KMS-11 (cell line): ENCODE measurements at regions not wholly inside any gene's neighbourhood (a gene's known extent, or its start where the extent isn't known, plus 50 kb on each side); places are given as distances from the start of the nearest gene placed in this dataset.

ENCODE experiments used
- H2AFZ ChIP-seq: fragments of 200-600 bp; sonication (generic); 2 replicates; pipeline ENCODE4 v1.6.1; 2016; ENCODE audit warnings: antibody characterized with exemption, mixed run types, low read depth
- H3K27ac ChIP-seq: fragments of 200-600 bp; sonication (generic); 2 replicates; pipeline ENCODE4 v1.6.1; 2016; ENCODE audit warnings: mild to moderate bottlenecking, mixed run types
- H3K27me3 ChIP-seq: fragments of 200-600 bp; sonication (generic); 2 replicates; pipeline ENCODE4 v1.6.1; 2017; ENCODE audit warnings: mild to moderate bottlenecking, low read depth, mixed run types, moderate library complexity; ENCODE audit not compliant: insufficient read depth
- H3K36me3 ChIP-seq: fragments of 200-600 bp; sonication (generic); 2 replicates; pipeline ENCODE4 v1.6.1; 2017; ENCODE audit warnings: mild to moderate bottlenecking, mixed run types; ENCODE audit not compliant: insufficient read depth
- H3K4me1 ChIP-seq: fragments of 200-600 bp; sonication (generic); 2 replicates; pipeline ENCODE4 v1.6.1; 2016; ENCODE audit warnings: mild to moderate bottlenecking, low read depth, mixed run types; ENCODE audit not compliant: poor library complexity, severe bottlenecking
- H3K4me2 ChIP-seq: fragments of 200-600 bp; sonication (generic); 2 replicates; pipeline ENCODE4 v1.7.0; 2016; ENCODE audit warnings: mild to moderate bottlenecking, mixed run types
- H3K4me3 ChIP-seq: fragments of 200-600 bp; sonication (generic); IDR thresholded peaks from 2 replicates; pipeline ENCODE4 v1.6.1; 2017; ENCODE audit warnings: low read depth, low read length, mixed read lengths; ENCODE audit not compliant: insufficient read depth
- H3K79me2 ChIP-seq: fragments of 200-600 bp; sonication (generic); 2 replicates; pipeline ENCODE4 v1.6.1; 2016; ENCODE audit warnings: low read depth, mixed run types; ENCODE audit not compliant: insufficient read depth
- H3K9ac ChIP-seq: fragments of 200-600 bp; sonication (generic); 2 replicates; pipeline ENCODE4 v1.6.1; 2016; ENCODE audit warnings: mild to moderate bottlenecking, mixed run types
- H4K20me1 ChIP-seq: fragments of 200-600 bp; sonication (generic); 2 replicates; pipeline ENCODE4 v1.6.1; 2016; ENCODE audit warnings: mild to moderate bottlenecking, mixed run types; ENCODE audit not compliant: insufficient read depth
- TF ChIP-seq, protein P1 (sequence below): fragments of 200-600 bp; sonication (generic); conservative IDR thresholded peaks from 2 replicates; pipeline ENCODE4 v1.6.1; 2017; ENCODE audit warnings: low read depth, mild to moderate bottlenecking, antibody characterized with exemption, low read length, moderate library complexity, mixed read lengths

DNA sequence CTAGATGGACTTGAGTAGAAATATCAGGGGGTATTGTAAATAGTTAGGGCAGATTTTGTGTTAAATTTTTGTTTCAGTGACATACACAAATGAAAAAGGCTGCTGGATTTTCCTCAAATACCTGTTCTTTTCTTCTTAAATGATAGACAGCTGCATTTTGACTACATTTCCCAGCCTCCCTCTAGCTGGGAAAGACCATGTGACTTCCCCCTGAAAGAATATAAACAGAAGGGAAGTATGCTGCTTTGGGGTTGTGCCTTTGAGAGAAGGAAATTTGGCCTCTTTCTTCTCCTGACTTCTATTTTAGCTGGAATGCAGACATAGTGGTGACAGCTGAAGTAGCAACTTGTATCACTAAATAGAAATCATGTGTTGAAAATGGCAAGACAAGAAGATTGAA lies 476.1 kb upstream of the SYT1 start:
- Histone ChIP-seq H2AFZ (no peak overlapping the region), H4K20me1 (no peaks in the 10 kb centered on the region), H3K4me3 (no peak overlapping the region), H3K27me3 (no peaks in the 10 kb centered on the region), H3K4me2 (no peak overlapping the region), H3K4me1 (no peaks in the 10 kb centered on the region), H3K27ac (no peak overlapping the region), H3K79me2 (no peaks in the 10 kb centered on the region), H3K9ac (no peak overlapping the region), H3K36me3 (no peaks in the 10 kb centered on the region)
- TF ChIP-seq, protein P1, sequence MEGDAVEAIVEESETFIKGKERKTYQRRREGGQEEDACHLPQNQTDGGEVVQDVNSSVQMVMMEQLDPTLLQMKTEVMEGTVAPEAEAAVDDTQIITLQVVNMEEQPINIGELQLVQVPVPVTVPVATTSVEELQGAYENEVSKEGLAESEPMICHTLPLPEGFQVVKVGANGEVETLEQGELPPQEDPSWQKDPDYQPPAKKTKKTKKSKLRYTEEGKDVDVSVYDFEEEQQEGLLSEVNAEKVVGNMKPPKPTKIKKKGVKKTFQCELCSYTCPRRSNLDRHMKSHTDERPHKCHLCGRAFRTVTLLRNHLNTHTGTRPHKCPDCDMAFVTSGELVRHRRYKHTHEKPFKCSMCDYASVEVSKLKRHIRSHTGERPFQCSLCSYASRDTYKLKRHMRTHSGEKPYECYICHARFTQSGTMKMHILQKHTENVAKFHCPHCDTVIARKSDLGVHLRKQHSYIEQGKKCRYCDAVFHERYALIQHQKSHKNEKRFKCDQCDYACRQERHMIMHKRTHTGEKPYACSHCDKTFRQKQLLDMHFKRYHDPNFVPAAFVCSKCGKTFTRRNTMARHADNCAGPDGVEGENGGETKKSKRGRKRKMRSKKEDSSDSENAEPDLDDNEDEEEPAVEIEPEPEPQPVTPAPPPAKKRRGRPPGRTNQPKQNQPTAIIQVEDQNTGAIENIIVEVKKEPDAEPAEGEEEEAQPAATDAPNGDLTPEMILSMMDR: no peak

DNA sequence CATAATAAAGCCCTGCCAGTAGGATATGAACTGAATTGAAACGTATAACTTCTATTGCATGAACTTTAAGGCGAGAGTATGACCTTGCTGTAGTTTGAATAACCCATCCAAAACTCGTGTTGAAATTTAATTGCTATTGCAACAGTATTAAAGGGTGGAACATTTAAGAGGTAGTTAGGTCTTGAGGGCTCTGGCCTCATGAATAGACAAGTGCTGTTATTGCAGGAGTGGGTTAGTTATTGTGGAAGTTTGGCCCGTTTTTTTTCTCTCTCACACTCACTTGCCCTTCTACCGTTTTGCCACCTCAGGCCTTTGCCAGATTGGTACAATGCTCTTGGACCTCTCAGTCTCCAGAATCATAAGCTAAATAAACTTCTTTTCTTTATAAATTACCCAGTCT lies 473.7 kb upstream of the SYT1 start:
- Histone ChIP-seq H3K4me1 (no peaks in the 10 kb centered on the region), H2AFZ (no peak overlapping the region), H3K36me3 (no peaks in the 10 kb centered on the region), H3K27ac (no peak overlapping the region), H4K20me1 (no peaks in the 10 kb centered on the region), H3K4me3 (no peak overlapping the region), H3K4me2 (no peak overlapping the region), H3K79me2 (no peaks in the 10 kb centered on the region), H3K27me3 (no peaks in the 10 kb centered on the region), H3K9ac (no peak overlapping the region)
- TF ChIP-seq, protein P1: no peak

DNA sequence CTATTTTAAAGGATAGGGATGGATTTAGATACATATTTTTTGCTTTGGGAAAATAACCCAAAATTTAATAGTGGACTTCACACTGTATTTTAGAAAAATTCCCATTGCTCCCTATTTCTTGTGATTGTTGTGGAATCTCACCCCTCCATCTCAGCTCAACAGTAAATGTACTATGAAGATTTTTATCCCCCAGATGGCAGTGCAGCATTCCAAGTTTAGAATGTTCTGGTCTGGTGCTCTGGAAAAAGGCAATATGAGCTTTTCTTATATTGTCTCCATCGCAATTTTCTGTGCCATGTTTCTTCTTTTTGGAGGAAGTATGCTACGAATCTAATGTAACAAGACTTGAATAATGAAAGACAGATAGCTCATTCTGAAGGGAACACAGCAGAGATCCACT lies 471.7 kb upstream of the SYT1 start:
- no peak overlapping the region for H3K4me3 ChIP-seq
- no peaks in the 10 kb centered on the region for H4K20me1 ChIP-seq
- no peak overlapping the region for H2AFZ ChIP-seq
- TF ChIP-seq, protein P1: no peak
- no peaks in the 10 kb centered on the region for H3K79me2 ChIP-seq
- H3K27me3 ChIP-seq: no peaks in the 10 kb centered on the region
- H3K36me3 ChIP-seq: no peaks in the 10 kb centered on the region
- no peak overlapping the region for H3K4me2 ChIP-seq
- H3K4me1 ChIP-seq: no peaks in the 10 kb centered on the region
- H3K9ac ChIP-seq: no peak overlapping the region
- H3K27ac ChIP-seq: no peak overlapping the region

DNA sequence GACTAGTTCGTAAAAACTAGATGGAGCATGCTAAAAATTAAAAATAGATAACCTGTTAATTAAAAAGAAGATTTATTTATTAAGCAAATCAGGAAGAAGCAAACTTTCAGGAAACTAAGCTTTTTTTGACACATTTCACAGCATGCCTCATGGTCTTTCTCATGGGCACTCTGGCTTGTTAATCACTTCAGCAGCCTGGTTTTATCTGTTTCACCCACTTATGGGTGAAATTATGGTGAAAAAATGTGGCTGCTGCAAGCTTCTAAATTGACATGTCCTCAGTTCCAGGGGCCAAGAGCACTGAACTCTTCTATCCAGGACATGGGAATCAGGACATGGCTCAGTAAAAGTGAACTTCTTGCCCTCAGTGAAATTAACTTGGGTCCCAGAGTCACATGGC lies 468.6 kb upstream of the SYT1 start:
- H3K79me2 ChIP-seq: no peaks in the 10 kb centered on the region
- no peak overlapping the region for H2AFZ ChIP-seq
- no peaks in the 10 kb centered on the region for H3K27me3 ChIP-seq
- no peak overlapping the region for H3K9ac ChIP-seq
- no peak overlapping the region for H3K4me2 ChIP-seq
- no peak overlapping the region for H3K27ac ChIP-seq
- no peaks in the 10 kb centered on the region for H3K4me1 ChIP-seq
- no peaks in the 10 kb centered on the region for H4K20me1 ChIP-seq
- H3K4me3 ChIP-seq: no peak overlapping the region
- TF ChIP-seq, protein P1: no peak
- no peaks in the 10 kb centered on the region for H3K36me3 ChIP-seq

DNA sequence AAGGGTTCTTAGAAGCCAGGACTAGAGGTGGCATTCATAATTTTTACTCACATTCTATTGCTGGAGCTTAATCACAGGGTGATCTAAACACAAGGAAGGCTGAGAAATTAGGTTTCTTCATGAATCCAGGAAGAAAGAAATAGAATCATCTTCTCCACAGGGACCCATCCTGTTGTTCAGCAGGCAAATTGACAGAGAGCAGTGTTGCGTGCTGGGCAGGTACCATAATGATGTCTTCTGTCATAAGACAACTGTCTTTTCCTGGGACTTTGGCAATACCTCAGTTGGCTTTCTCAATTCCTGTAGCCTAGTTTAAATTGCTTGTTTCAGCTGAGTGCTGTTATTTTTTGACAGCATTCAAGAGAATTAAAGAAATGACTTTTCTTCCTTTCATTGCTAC lies 468.0 kb upstream of the SYT1 start:
- Histone ChIP-seq H3K36me3 (no peaks in the 10 kb centered on the region), H4K20me1 (no peaks in the 10 kb centered on the region), H3K9ac (no peak overlapping the region), H2AFZ (no peak overlapping the region), H3K27me3 (no peaks in the 10 kb centered on the region), H3K79me2 (no peaks in the 10 kb centered on the region), H3K4me3 (no peak overlapping the region), H3K4me2 (no peak overlapping the region), H3K4me1 (no peaks in the 10 kb centered on the region), H3K27ac (no peak overlapping the region)
- TF ChIP-seq, protein P1: no peak
